ENCODE measurements at regions not wholly inside any gene's neighbourhood (a gene's known extent, or its start where the extent isn't known, plus 50 kb on each side); places are given as distances from the start of the nearest gene placed in this dataset.
"Not testable (repeated sequence)": the region's sequence is repeated elsewhere in the genome, so short reads cannot be mapped to it uniquely, and the experiment has no call there.

- DNase-seq (ENCODE audit: low spot score): no peak
Measured at GRCh38 chr9:28923351-28923750, 1350.1 kb upstream of the C9orf72 start.

DNA sequence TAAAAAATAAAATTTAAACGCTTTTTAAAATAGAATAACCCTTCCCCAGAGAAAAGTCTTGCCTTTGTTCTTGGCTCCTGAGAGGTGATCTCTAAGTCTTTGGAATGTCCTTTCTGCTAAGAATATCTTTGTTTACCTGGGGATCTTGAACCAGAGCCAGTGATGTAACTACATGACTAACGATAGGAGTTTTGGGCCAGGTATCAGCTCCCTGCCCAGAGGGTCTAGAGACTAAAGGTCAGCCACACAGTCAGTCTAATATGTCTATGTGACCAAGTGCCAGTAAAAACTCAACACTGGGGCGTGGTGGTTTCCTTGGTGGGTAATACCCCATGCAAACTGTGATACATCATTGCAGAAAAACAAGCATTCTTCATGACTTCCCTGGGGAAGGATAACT, 1351.9 kb upstream of the C9orf72 start:
- DNase-seq (ENCODE audit: low spot score): no peak

GRCh38 chr9:28926306-28926705, 1353.0 kb upstream of the C9orf72 start:
- no peak for DNase-seq (ENCODE audit: low spot score)

DNA sequence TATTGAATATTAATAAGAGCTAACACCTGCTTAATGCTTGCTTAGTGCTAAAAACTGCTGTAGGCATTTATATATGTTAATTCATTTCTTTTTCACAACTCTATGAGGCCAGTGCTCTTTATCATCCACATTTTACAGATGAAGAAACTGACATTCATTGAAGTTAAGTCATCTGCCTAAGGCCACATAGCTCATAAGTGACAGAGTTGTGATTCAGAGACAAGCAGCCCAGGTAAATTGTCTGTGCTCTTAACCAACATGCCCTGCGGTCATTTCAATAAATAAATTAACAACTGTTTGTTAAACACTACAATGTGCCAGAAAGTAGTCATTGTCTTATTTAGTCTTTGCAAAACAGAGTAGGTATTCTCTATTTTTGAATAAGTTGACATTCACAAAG, 1354.4 kb upstream of the C9orf72 start:
- DNase-seq (ENCODE audit: low spot score): no peak

DNA sequence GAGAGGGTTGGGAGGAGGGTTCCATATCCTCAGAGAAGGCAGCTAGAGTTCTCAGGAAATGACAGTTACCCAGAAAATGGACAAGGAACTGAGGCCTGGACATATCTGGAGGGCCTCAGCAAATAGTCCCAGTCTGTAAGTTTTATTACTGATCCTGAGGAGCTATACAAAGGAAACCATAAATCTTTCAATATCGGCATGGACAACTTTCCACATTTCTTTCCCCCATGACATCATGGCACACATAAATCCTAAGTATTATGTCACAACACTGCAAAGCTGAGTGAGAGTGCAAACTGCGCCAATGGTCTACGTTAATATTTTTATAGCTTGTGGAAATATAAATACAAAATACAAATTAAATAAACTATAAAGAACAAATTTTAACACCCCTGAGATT, 1356.2 kb upstream of the C9orf72 start:
- no peak for DNase-seq (ENCODE audit: low spot score)

DNA sequence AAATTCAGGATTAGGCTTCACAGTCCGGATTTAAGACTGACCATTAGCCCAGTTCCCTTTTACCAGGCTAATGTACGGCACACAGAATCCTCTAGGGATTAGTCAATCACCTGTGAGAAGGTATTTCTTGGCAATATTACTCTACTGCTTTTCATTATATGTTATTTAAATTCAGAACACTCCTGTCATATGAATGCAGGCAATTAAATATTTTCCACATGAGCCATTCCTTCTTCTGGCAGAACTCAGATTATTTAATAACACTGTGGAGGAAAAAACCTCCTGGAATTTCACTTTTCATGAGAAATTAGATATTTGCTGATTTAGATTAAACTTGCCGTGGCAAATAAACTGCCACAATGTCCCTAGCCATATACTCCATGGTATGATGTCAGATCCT, 1357.5 kb upstream of the C9orf72 start:
- no peak for DNase-seq (ENCODE audit: low spot score)

GRCh38 chr9:28934111-28934510, 1360.8 kb upstream of the C9orf72 start:
- DNase-seq (ENCODE audit: low spot score): no peak

DNA sequence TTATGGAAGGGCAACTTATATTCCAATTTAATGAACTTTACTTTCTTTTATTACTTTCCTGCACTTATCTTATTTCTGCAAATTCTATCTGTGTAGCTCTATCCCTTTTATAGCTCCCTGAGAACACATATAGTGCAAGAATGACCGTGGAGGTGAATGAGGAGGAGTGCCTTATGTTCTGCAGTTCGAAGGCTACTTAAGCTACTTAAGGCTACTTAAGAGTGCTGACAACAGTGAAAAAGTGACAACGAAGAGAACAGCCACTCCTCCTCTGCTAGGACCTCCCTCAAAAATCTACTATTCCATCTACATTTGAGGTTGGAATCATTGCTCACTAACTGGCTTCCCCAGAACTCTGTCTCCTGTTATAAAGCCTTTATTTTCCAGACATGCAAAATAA, 1365.7 kb upstream of the C9orf72 start:
- no peak for DNase-seq (ENCODE audit: low spot score)

GRCh38 chr9:28941856-28942255, 1368.6 kb upstream of the C9orf72 start:
- no peak for DNase-seq (ENCODE audit: low spot score)

DNA sequence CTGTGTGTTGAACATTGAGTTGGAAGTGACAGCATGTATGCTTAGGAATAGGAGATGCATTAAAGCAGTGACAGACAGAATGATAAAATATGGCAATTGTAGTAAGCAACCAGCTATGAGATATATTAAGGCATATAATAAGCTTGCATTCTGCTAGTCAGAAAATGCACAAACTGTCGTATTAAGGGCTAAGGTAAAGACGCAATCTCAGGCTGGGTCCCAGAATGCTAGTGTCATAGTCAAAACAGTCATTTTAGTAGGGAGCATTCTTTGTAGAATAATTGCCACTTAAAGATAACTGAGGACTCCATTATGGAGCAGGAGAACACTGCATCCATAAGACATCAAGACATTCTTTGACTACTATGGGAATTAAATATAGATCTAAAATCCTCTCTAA, 1369.7 kb upstream of the C9orf72 start:
- no peak for DNase-seq (ENCODE audit: low spot score)

GRCh38 chr9:28946648-28947047, 1373.4 kb upstream of the C9orf72 start:
- DNase-seq (ENCODE audit: low spot score): no peak

GRCh38 chr9:28951945-28952344, 1378.7 kb upstream of the C9orf72 start:
- DNase-seq (ENCODE audit: low spot score): no peak

DNA sequence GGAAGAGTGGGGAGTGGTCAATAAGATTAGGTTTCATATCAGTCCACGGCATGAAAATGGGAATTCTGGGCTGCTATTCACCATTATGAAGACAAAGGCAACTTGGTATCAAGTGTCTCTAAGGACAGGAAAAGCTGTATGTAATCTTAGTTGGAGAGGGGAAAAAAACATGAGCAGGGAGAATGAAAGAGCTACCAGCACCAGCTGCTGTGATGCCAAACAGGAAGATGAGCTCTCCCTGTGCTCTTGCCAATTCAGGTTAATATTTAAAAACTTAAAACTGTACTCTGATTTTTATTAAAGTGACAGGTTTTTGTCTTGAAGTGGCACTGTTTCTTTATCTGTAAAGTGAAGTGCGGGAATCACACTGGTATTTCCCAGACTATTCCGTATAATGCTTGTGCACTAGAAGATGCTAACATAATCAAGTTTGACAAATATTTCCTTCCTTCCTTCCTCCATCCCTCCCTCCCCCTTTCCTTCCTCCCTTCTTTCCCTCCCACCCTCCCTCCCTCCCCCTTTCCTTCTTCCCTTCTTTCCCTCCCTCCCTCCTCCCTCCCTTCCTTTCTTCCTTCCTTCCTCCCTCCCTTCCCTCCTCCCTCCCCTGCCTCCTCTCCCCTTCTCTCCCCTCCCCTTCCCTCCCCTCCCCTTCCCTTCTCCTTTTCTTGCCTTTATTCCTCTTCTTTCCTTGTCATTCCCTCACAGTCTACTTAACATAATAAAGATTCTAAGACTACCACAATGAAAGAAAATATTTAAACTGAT, 1383.0 kb upstream of the C9orf72 start:
- DNase-seq (ENCODE audit: low spot score): no peak

DNA sequence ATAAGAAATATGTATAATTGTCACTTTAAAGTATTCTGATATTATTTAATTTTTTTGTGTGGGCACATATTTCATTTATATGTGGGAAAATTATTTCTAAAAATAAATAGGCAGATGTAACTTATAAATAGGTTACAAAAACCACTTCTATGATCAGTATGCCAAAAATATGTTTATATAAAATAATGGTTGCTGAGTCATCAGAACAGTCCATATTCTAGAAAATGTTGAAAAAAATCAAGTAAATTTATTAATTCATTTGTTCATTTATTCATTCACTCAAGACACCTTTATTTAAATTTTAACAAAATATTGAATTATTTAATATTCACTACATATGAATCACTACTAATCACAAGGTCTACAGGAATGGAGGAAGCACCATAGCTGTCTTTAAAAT, 1387.3 kb upstream of the C9orf72 start:
- DNase-seq (ENCODE audit: low spot score): no peak

DNA sequence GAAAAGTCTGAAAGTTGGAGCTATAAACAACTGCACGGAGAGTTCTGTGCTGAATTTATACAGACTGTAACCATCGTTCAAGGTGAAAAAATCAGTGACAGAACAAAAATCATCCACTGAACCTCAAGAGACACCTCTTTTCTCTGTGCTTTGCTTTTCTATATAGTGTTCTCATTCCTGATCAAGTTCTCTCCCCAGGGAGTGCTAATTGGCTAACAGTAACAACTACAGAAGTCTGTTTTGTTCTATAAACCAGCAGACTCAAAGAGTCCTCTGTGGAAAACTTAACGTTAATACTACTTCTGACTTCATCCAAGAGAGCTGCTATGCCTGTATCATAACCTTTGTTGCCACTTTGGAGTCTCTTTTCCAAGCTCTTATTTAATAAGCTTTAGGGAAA, 1388.3 kb upstream of the C9orf72 start:
- DNase-seq (ENCODE audit: low spot score): no peak

- no peak for DNase-seq (ENCODE audit: low spot score)
Measured at GRCh38 chr9:28967226-28967625, 1393.9 kb upstream of the C9orf72 start.

GRCh38 chr9:28970241-28970654, 1397.0 kb upstream of the C9orf72 start:
- no peak for DNase-seq (ENCODE audit: low spot score)

GRCh38 chr9:28971881-28972280, 1398.6 kb upstream of the C9orf72 start:
- no peak for DNase-seq (ENCODE audit: low spot score)

- no peak for DNase-seq (ENCODE audit: low spot score)
Measured at GRCh38 chr9:28976250-28976649, 1403.0 kb upstream of the C9orf72 start.

DNA sequence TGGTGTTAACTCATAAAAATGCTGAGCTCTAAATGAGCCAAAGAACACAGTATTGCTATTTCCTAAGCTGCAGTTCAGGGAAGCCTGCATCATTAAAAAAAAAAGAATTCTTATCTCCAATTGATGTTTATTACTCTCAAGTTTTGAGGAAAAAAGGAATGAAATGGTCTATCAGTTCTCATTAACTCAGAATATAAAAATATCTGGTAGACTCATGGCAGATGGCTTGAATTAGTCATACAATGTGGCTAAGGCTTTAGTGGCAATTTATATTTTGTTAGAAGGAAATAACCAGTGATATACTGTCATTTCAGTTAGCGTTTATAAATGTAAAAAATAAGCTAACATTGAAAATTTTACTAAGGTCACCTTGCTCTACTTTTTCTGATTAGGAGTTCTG, 1403.4 kb upstream of the C9orf72 start:
- DNase-seq (ENCODE audit: low spot score): no peak

GRCh38 chr9:28981129-28981528, 1407.8 kb upstream of the C9orf72 start:
- no peak for DNase-seq (ENCODE audit: low spot score)

DNA sequence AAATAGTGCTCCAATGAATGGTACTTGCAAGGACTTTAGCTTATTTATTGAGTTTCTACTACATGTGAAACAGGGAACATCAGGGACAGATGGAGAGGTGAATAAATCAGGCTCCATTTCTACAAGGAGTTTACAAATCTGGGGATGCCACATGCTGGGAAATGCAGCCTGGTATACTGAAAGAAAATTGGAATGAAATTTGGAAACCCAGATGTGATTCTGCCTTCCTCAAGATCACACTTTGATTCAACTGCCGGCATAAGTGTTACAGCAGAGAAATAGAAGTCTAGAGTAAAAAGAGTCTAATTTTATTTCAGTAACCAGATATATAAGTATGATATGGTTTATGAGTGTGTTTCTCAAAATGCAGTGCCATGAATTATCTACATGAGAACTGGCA, 1408.4 kb upstream of the C9orf72 start:
- no peak for DNase-seq (ENCODE audit: low spot score)

DNA sequence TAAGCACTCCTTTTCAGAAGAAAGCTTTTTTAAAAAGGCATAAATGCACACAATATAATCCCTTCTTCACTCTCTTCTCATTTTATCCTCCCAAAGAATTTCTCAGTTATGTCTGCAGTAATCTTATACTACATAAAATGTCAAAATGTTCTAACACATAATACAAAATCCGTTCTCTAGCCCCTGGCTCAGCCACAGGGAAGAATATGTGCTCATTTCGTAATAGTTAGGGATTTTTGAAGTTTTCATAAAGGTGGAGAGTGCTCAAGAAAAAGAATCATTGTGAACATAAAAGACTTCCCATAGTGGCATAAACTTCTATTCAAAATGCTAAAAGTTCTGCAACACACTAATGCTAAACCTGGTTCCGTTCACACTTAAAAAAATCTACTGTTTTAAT, 1410.7 kb upstream of the C9orf72 start:
- no peak for DNase-seq (ENCODE audit: low spot score)

GRCh38 chr9:28990009-28990408, 1416.7 kb upstream of the C9orf72 start:
- DNase-seq (ENCODE audit: low spot score): not testable (repeated sequence)
